Neuronal stem cell (in vitro differentiated cells): ENCODE measurements at regions not wholly inside any gene's neighbourhood (a gene's known extent, or its start where the extent isn't known, plus 50 kb on each side); places are given as distances from the start of the nearest gene placed in this dataset.

ENCODE experiments used
- DNase-seq: peaks from one replicate; pipeline ENCODE4 v3.0.0-alpha.2; 2013; ENCODE audit warnings: low spot score
- H2AFZ ChIP-seq: one replicate; pipeline ENCODE4 v1.6.1; 2013; ENCODE audit warnings: mild to moderate bottlenecking, low read length, inconsistent platforms
- H2AK5ac ChIP-seq: 2 replicates; pipeline ENCODE4 v1.6.1; 2013; ENCODE audit warnings: low read depth, mild to moderate bottlenecking, inconsistent platforms, low read length, moderate library complexity, mixed read lengths
- H2BK120ac ChIP-seq: 2 replicates; pipeline ENCODE4 v1.6.1; 2013; ENCODE audit warnings: low read depth, mild to moderate bottlenecking, inconsistent platforms, low read length, moderate library complexity, mixed read lengths
- H2BK12ac ChIP-seq: one replicate; pipeline ENCODE4 v1.6.1; 2013; ENCODE audit warnings: low read length, inconsistent platforms
- H2BK15ac ChIP-seq: 2 replicates; pipeline ENCODE4 v1.6.1; 2013; ENCODE audit warnings: mild to moderate bottlenecking, low read length, inconsistent platforms, mixed read lengths
- H2BK5ac ChIP-seq: one replicate; pipeline ENCODE4 v1.6.1; 2013; ENCODE audit warnings: inconsistent platforms, mild to moderate bottlenecking, low read length, moderate library complexity
- H3K14ac ChIP-seq: one replicate; pipeline ENCODE4 v1.6.1; 2013; ENCODE audit warnings: low read length, inconsistent platforms
- H3K18ac ChIP-seq: 2 replicates; pipeline ENCODE4 v1.6.1; 2013; ENCODE audit warnings: low read length, inconsistent platforms
- H3K23ac ChIP-seq: 2 replicates; pipeline ENCODE4 v1.6.1; 2013; ENCODE audit warnings: low read depth, mild to moderate bottlenecking, mixed read lengths, low read length, inconsistent platforms; ENCODE audit not compliant: poor library complexity
- H3K27ac ChIP-seq: replicated peaks from 3 replicates; pipeline ENCODE4 v1.5.1; 2013; ENCODE audit warnings: low read length, inconsistent platforms
- H3K27me3 ChIP-seq, 3 experiments: 2 replicates each; pipeline ENCODE4 v1.6.1; 2013; ENCODE audit warnings: low read length in 3 of 3, mild to moderate bottlenecking in 2 of 3, inconsistent platforms in 1 of 3, low read depth in 1 of 3, mixed read lengths in 1 of 3, moderate library complexity in 1 of 3; ENCODE audit not compliant: control insufficient read depth in 3 of 3, insufficient read depth in 3 of 3
- H3K36me3 ChIP-seq, 2 donors: replicated peaks in 1 of 2; 2 replicates each; pipeline ENCODE4 v1.6.1; 2013; ENCODE audit warnings: low read length in 2 of 2; ENCODE audit not compliant: control insufficient read depth in 2 of 2, insufficient read depth in 2 of 2
- H3K4ac ChIP-seq: 2 replicates; pipeline ENCODE4 v1.6.1; 2013; ENCODE audit warnings: inconsistent platforms, mild to moderate bottlenecking, low read length, moderate library complexity
- H3K4me1 ChIP-seq, 2 donors: 1 replicate in 1 of 2; 2 replicates in 1 of 2; pipeline ENCODE4 v1.6.1; 2013; ENCODE audit warnings: low read length in 2 of 2, low read depth in 1 of 2; ENCODE audit not compliant: control insufficient read depth in 2 of 2, insufficient read depth in 1 of 2
- H3K4me2 ChIP-seq: one replicate; pipeline ENCODE4 v1.6.1; 2013; ENCODE audit warnings: mild to moderate bottlenecking, low read length, inconsistent platforms; ENCODE audit not compliant: insufficient read depth, poor library complexity, severe bottlenecking
- H3K4me3 ChIP-seq, 2 donors: 2 replicates each; pipeline ENCODE4 v1.5.1; 2013; ENCODE audit warnings: low read length in 2 of 2, mild to moderate bottlenecking in 2 of 2, inconsistent platforms in 1 of 2, moderate library complexity in 1 of 2
- H3K79me1 ChIP-seq: one replicate; pipeline ENCODE4 v1.6.1; 2013; ENCODE audit warnings: low read depth, mild to moderate bottlenecking, inconsistent platforms, low read length, moderate library complexity
- H3K9ac ChIP-seq: one replicate; pipeline ENCODE4 v1.6.1; 2013; ENCODE audit warnings: mild to moderate bottlenecking, low read depth, low read length, inconsistent platforms; ENCODE audit not compliant: poor library complexity
- H3K9me3 ChIP-seq, 2 donors: replicated peaks in 1 of 2; 2 replicates each; pipeline versions ENCODE3 to v1.6.1; 2013; ENCODE audit warnings: low read length in 2 of 2, mild to moderate bottlenecking in 2 of 2, inconsistent platforms in 1 of 2, low read depth in 1 of 2, mixed read lengths in 1 of 2, moderate library complexity in 1 of 2; ENCODE audit not compliant: control insufficient read depth in 2 of 2, insufficient read depth in 1 of 2
- H4K8ac ChIP-seq: one replicate; pipeline ENCODE4 v1.6.1; 2013; ENCODE audit warnings: low read depth, mild to moderate bottlenecking, inconsistent platforms, low read length, moderate library complexity
- H4K91ac ChIP-seq: one replicate; pipeline ENCODE4 v1.6.1; 2013; ENCODE audit warnings: low read length, low read depth, mild to moderate bottlenecking, inconsistent platforms; ENCODE audit not compliant: poor library complexity
- WGBS, 2 donors: extraction: QIAGEN DNeasy Blood & Tissue Kit; methylation state at CpG; one replicate each; pipeline ENCODE4 v1.1.7; 2013; ENCODE audit warnings: missing lambda C conversion rate in 2 of 2, mixed read lengths in 1 of 2; ENCODE audit not compliant: insufficient read length in 2 of 2, insufficient replicate concordance in 1 of 2; ENCODE audit errors: extremely low coverage in 2 of 2; 5-methylcytosine and 5-hydroxymethylcytosine counted together

- Histone ChIP-seq H4K8ac (no peak overlapping the region), H2BK15ac (no peak overlapping the region), H3K4me3 (no peak overlapping the region), H2AFZ (peak overlapping the region; percentile 67), H2BK120ac (no peak overlapping the region), H3K4ac (no peak overlapping the region), H3K14ac (no peak overlapping the region), H3K36me3 (no peaks in the 10 kb centered on the region), H2BK12ac (no peak overlapping the region), H3K23ac (no peak overlapping the region), H3K27ac (no peak overlapping the region), H3K79me1 (no peaks in the 10 kb centered on the region), H3K9me3 (peaks cover 0 to 6% of the 10 kb centered on the region in 2 donors), H3K4me1 (peaks cover 16 to 28% of the 10 kb centered on the region in 2 donors), H3K18ac (peak overlapping the region; percentile 30), H2AK5ac (no peak overlapping the region), H3K4me2 (no peak overlapping the region), H4K91ac (no peak overlapping the region), H3K27me3 (no peaks in the 10 kb centered on the region), H3K9ac (no peak overlapping the region), H2BK5ac (no peak overlapping the region)
- DNase-seq: no peak
- WGBS, 2 donors: no CpG with 5 or more reads among the region's 4 CpGs
Observed at GRCh38 chr3:194245975-194246561, 105.1 kb downstream of the CPN2 start.

DNA sequence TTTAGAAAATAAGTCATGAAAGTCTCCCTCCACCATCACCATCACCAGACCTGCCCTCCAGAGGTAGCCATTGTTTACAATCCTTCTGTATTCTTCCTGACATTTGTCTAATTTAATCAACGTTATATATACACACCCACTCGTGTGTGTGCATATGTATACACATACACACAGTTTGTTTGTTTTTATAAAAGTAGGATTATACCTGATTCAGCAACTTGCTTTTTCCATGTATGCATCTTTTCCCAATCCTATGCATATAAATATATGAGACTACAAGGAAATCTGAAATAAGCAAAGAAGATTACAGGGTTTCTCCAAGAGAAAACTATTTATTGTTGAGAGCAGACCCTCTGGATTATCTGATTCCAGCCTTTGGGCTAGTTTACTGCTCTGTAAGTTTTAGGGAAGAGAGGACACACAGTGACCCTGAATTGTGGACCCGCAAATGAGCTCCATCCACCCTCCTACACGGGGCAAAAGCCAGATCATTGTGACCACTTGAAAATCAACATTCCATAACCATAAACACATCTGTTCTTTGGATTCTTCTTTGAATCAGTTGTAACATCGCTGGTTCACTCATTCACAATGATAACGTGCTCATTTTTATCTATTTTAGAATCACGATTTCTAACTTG lies 104.3 kb downstream of the CPN2 start:
- Histone ChIP-seq H3K36me3 (no peaks in the 10 kb centered on the region), H2BK5ac (no peak overlapping the region), H4K8ac (no peak overlapping the region), H3K4me1 (peaks cover 20 to 31% of the 10 kb centered on the region in 2 donors), H4K91ac (no peak overlapping the region), H3K27ac (no peak overlapping the region), H3K4me3 (no peak overlapping the region), H2BK15ac (no peak overlapping the region), H3K14ac (no peak overlapping the region), H3K18ac (no peak overlapping the region), H3K4ac (no peak overlapping the region), H3K27me3 (no peaks in the 10 kb centered on the region), H3K79me1 (no peaks in the 10 kb centered on the region), H3K9me3 (peaks cover 0 to 6% of the 10 kb centered on the region in 2 donors), H3K9ac (no peak overlapping the region), H3K4me2 (no peak overlapping the region), H2AFZ (peak overlapping the region; percentile 67), H2BK120ac (no peak overlapping the region), H2AK5ac (no peak overlapping the region), H2BK12ac (no peak overlapping the region), H3K23ac (no peak overlapping the region)
- no peak for DNase-seq
- WGBS, 2 donors: no CpG with 5 or more reads among the region's 7 CpGs

DNA sequence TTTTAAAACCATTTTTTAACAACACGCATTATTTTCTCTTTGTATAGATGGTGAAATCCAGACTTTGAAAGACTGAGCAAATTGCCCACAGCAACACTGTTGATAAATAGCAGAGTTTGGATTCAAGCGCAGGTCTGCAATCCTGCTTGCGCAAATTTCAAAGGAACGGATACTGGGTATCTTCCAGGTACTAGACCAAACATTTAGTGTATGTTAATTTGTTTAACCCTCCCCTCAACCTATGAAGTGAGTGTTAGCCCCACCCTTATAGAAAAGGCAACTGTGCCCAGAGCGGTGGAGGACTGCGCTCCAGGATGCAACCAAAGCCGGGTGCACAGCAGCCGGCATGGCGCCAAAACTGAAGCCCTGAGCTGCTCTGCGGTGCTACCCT lies 103.8 kb downstream of the CPN2 start:
- no peak overlapping the region for H2AFZ ChIP-seq
- H2BK120ac ChIP-seq: no peak overlapping the region
- H3K4ac ChIP-seq: no peak overlapping the region
- no peak overlapping the region for H3K4me2 ChIP-seq
- H3K79me1 ChIP-seq: no peaks in the 10 kb centered on the region
- H3K4me3 ChIP-seq: no peak overlapping the region
- no peak overlapping the region for H2BK15ac ChIP-seq
- no peak overlapping the region for H3K18ac ChIP-seq
- DNase-seq: no peak
- peaks cover 20 to 31% of the 10 kb centered on the region in 2 donors for H3K4me1 ChIP-seq
- no peak overlapping the region for H3K23ac ChIP-seq
- peaks cover 0 to 6% of the 10 kb centered on the region in 2 donors for H3K9me3 ChIP-seq
- H3K9ac ChIP-seq: no peak overlapping the region
- H2BK5ac ChIP-seq: no peak overlapping the region
- H2AK5ac ChIP-seq: no peak overlapping the region
- H3K27me3 ChIP-seq: no peaks in the 10 kb centered on the region
- no peak overlapping the region for H3K14ac ChIP-seq
- H2BK12ac ChIP-seq: no peak overlapping the region
- H4K91ac ChIP-seq: no peak overlapping the region
- H3K36me3 ChIP-seq: no peaks in the 10 kb centered on the region
- no peak overlapping the region for H4K8ac ChIP-seq
- H3K27ac ChIP-seq: no peak overlapping the region
- WGBS, 2 donors: no CpG with 5 or more reads among the region's 10 CpGs

GRCh38 chr3:194249323-194250097 lies 101.6 kb downstream of the CPN2 start:
- Histone ChIP-seq H2BK120ac (no peak overlapping the region), H4K8ac (no peak overlapping the region), H3K27ac (no peak overlapping the region), H3K36me3 (no peaks in the 10 kb centered on the region), H3K9ac (no peak overlapping the region), H3K4me1 (peaks cover 20 to 31% of the 10 kb centered on the region in 2 donors), H2BK12ac (no peak overlapping the region), H3K4me3 (no peak overlapping the region), H2AK5ac (peak overlapping the region; percentile 85), H4K91ac (no peak overlapping the region), H2BK5ac (no peak overlapping the region), H3K23ac (no peak overlapping the region), H2AFZ (no peak overlapping the region), H3K9me3 (peaks cover 0 to 6% of the 10 kb centered on the region in 2 donors), H3K79me1 (no peaks in the 10 kb centered on the region), H3K4me2 (no peak overlapping the region), H3K18ac (peak overlapping the region; percentile 68), H2BK15ac (no peak overlapping the region), H3K4ac (no peak overlapping the region), H3K27me3 (no peaks in the 10 kb centered on the region), H3K14ac (no peak overlapping the region)
- WGBS, 2 donors: no CpG with 5 or more reads among the region's 13 CpGs
- no peak for DNase-seq
